ENCODE measurements at regions not wholly inside any gene's neighbourhood (a gene's known extent, or its start where the extent isn't known, plus 50 kb on each side); places are given as distances from the start of the nearest gene placed in this dataset.

DNA sequence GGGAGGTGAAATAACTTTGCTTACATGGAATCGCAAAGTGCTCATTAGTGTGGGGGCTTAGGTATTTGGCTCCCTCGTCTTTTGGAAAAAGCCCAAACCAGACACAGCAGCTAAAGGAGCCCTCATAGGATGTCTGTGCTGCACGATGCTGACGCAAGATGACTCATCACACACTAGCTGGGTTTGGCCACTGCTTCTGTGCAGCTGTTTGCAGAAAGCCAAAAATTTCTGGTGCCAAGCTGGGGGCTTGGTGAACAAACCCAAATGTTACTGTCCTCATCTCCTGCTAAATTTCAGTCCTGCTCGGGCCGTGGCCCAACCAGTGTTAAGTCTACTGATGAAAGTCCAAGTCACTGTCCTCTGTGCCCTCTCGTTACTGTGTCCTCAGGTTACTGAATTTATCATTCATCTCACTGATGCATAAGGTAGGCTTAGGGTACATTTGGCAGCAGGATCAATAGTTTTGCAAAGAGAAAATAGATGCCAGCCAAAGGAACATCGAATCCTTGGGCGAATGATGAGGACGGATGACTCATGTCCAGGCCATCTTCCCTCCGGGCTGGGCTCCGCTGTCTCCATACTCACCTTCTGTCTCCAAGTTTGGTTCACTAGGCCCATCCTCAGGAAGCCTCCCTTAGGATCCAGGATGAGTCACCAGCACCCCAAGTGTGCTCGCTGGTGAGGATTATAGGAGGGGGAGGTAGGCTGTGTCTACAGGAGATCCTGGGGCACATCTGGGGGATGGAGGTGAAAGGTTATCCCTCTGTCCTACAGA, 177.7 kb downstream of the ADSS2 start:
- H3K4me3 Mint-ChIP-seq = no peak overlapping the region
- no peak for DNase-seq
- H3K36me3 Mint-ChIP-seq (ENCODE audit: low read depth) = no peaks in the 10 kb centered on the region
- no peaks in the 10 kb centered on the region for H3K9me3 ChIP-seq (ENCODE audit: control insufficient read depth, low read length, poor library complexity, severe bottlenecking)
- no peak overlapping the region for H3K27ac Mint-ChIP-seq
- peaks cover 10% of the 10 kb centered on the region for H3K27me3 Mint-ChIP-seq
- no peak for ATAC-seq
- peaks cover 8% of the 10 kb centered on the region for H3K4me1 Mint-ChIP-seq

DNA sequence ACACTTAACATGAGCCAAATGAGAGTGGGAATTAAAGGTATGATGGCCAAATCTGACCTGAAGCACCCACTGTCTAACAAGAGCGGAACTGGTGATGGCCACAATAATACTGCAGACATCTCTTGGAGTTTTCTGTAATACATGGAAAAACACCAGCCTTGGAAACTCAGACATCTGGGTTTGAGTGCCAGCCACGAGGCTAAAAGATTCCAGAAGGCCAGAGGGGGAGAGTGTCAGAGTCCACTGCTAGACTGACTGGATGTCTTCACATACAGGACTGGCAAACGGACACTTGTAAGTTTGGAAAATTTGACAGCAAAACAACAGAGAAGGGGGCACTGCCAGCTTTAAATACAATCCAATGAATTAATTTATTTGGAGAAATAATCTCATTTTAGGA, 175.1 kb downstream of the ADSS2 start:
- Mint-ChIP-seq H3K36me3 (ENCODE audit: low read depth) (no peaks in the 10 kb centered on the region), H3K4me3 (no peak overlapping the region), H3K27me3 (peaks cover 12% of the 10 kb centered on the region), H3K4me1 (peaks cover 10% of the 10 kb centered on the region), H3K27ac (no peak overlapping the region)
- DNase-seq = no peak
- ATAC-seq = no peak
- H3K9me3 ChIP-seq (ENCODE audit: control insufficient read depth, low read length, poor library complexity, severe bottlenecking) = no peaks in the 10 kb centered on the region

DNA sequence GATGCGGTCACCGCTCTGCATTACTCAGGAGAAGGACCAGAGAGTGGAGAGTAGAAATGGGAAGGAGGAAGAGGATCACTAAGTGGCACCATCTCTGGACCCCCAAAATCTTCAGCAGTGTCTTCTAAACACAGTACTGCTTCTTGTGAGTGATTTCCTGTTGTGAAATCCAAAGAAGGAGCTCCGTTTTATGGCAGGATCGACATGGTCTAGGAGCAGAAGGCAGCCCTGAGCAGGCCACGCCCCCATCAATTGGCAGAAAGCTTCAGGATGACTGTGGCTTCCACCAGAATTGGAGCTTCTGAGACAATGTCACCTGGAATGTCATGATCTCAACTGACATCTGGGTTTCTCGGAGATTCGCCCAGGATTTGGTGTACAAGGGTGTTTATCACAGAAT, 171.5 kb downstream of the ADSS2 start:
- no peaks in the 10 kb centered on the region for H3K36me3 Mint-ChIP-seq (ENCODE audit: low read depth)
- DNase-seq (no peak), ATAC-seq (no peak)
- H3K4me1 Mint-ChIP-seq = peaks cover 7% of the 10 kb centered on the region
- H3K27me3 Mint-ChIP-seq = peaks cover 25% of the 10 kb centered on the region
- no peak overlapping the region for H3K4me3 Mint-ChIP-seq
- no peaks in the 10 kb centered on the region for H3K9me3 ChIP-seq (ENCODE audit: control insufficient read depth, low read length, poor library complexity, severe bottlenecking)
- H3K27ac Mint-ChIP-seq = no peak overlapping the region

DNA sequence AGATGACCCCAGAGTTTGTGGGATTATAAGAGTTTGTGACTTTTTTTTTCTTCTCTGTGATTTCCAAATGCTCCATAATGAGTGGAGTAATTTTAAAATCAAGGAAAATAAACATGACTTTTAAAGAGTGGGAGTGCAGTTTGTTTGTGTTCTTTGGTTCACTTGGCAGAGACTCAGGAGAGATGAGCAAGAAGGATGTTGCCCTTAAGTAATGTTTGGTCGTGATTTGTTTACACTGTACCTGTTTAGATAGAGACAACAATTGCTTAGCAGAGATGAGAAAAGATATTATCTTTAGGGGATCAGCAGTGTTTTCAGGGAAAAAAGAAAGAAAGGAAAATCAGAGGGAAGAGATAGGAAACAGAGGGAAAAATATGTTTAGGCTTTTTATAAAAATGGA, 170.8 kb downstream of the ADSS2 start:
- Mint-ChIP-seq H3K27ac (no peak overlapping the region), H3K27me3 (peaks cover 29% of the 10 kb centered on the region), H3K36me3 (ENCODE audit: low read depth) (no peaks in the 10 kb centered on the region), H3K4me1 (peaks cover 7% of the 10 kb centered on the region), H3K4me3 (no peak overlapping the region)
- no peaks in the 10 kb centered on the region for H3K9me3 ChIP-seq (ENCODE audit: control insufficient read depth, low read length, poor library complexity, severe bottlenecking)
- ATAC-seq (no peak), DNase-seq (no peak)

DNA sequence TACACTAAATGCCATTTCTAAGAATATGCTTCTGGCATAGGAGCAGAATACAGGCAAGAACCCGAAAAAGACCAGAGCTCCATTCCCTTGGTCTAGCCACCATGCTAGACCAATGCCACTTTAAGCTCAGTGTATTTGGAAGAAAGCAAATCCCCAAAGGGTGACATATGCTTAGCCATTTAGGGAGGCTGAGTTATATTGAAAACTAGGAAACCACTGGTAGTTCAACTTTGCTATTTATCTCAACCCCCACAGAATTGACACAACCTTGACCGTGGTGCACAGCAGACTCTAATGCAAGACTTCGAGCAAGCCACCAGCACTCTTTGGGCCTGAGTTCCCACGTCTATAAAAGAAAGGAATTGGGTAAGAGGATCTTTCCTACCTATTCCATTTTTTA, 167.9 kb downstream of the ADSS2 start:
- DNase-seq (no peak), ATAC-seq (no peak)
- H3K9me3 ChIP-seq (ENCODE audit: control insufficient read depth, low read length, poor library complexity, severe bottlenecking) = peaks cover 4% of the 10 kb centered on the region
- H3K4me1 Mint-ChIP-seq = peaks cover 2% of the 10 kb centered on the region
- H3K27ac Mint-ChIP-seq = no peak overlapping the region
- H3K36me3 Mint-ChIP-seq (ENCODE audit: low read depth) = no peaks in the 10 kb centered on the region
- no peak overlapping the region for H3K4me3 Mint-ChIP-seq
- peaks cover 26% of the 10 kb centered on the region for H3K27me3 Mint-ChIP-seq

DNA sequence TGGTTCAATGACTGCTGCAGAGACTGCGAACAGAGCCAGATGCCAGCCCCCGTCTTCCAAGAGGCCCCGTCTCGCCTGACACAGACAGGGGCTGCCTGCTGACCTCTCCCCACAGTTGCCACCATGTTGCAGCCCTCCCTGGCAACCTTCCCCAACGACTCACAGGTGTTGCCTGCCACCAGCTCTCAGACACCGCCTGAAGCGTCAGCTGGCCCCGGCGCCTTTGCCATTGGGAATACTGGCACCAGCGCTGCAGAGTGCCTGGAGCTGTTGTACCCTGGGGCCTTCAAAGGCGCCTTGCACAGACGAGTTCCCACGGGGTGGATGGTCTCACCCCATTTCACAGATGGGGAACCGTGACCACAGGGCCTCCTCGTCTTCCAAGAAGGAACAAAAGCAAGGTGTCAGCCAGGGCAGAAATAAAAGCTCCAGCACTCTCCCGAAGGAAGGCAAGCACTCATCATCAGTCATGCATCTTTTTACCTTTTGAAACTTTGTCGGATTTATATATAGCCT, 167.0 kb downstream of the ADSS2 start:
- peaks cover 5% of the 10 kb centered on the region for H3K9me3 ChIP-seq (ENCODE audit: control insufficient read depth, low read length, poor library complexity, severe bottlenecking)
- no peak for ATAC-seq
- H3K4me3 Mint-ChIP-seq = no peak overlapping the region
- H3K27me3 Mint-ChIP-seq = peaks cover 22% of the 10 kb centered on the region
- peaks cover 2% of the 10 kb centered on the region for H3K4me1 Mint-ChIP-seq
- DNase-seq = no peak
- no peaks in the 10 kb centered on the region for H3K36me3 Mint-ChIP-seq (ENCODE audit: low read depth)
- H3K27ac Mint-ChIP-seq = no peak overlapping the region

DNA sequence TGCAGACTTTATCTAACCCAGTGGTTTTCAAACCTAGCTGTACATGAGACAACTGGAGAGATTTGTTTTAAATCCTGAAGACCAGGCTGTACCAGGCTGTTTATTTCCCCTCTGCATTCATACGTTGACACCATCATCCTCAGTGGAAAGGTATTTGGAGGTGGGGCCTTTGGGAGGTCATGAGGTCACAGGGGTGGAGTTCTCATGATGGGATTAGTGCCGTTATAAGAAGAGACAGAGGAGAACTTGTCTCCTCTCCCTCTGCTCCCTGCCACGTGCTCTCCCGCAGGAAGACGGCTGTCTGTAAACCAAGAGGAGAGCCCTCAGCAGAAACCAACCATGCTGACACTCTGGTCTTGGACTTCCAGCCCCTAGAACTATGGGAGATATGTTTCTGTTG, 165.4 kb downstream of the ADSS2 start:
- Mint-ChIP-seq H3K36me3 (ENCODE audit: low read depth) (no peaks in the 10 kb centered on the region), H3K27me3 (peaks cover 34% of the 10 kb centered on the region)

DNA sequence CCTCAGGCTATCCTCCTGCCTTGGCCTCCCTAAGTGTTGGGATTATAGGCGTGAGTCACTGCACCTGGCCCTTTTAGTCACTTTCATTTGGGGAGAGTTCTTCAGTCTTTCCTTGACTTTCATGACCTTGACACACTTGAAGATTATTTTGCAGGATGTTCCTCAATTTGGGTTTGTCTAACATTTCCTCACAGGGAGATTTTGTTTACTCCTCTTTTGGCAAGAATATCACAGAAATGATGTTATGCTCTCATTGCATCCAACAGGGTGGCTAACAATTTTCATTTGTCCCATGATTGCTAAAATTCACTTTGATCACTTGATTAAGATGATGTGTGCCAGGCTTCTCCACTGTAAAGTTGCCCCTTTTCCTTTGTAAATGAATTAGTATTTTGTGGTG, 164.0 kb downstream of the ADSS2 start:
- H3K4me1 Mint-ChIP-seq = peaks cover 11% of the 10 kb centered on the region
- H3K27ac Mint-ChIP-seq = no peak overlapping the region
- no peaks in the 10 kb centered on the region for H3K36me3 Mint-ChIP-seq (ENCODE audit: low read depth)
- H3K27me3 Mint-ChIP-seq = peaks cover 42% of the 10 kb centered on the region
- ATAC-seq (no peak), DNase-seq (no peak)
- peaks cover 5% of the 10 kb centered on the region for H3K9me3 ChIP-seq (ENCODE audit: control insufficient read depth, low read length, poor library complexity, severe bottlenecking)
- H3K4me3 Mint-ChIP-seq = no peak overlapping the region

More for the DNA sequence above, 165.4 kb downstream of the ADSS2 start:
- peaks cover 7% of the 10 kb centered on the region for H3K4me1 Mint-ChIP-seq
- no peak for DNase-seq
- ATAC-seq = no peak
- H3K9me3 ChIP-seq (ENCODE audit: control insufficient read depth, low read length, poor library complexity, severe bottlenecking) = peaks cover 5% of the 10 kb centered on the region
- no peak overlapping the region for H3K4me3 Mint-ChIP-seq
- H3K27ac Mint-ChIP-seq = no peak overlapping the region

DNA sequence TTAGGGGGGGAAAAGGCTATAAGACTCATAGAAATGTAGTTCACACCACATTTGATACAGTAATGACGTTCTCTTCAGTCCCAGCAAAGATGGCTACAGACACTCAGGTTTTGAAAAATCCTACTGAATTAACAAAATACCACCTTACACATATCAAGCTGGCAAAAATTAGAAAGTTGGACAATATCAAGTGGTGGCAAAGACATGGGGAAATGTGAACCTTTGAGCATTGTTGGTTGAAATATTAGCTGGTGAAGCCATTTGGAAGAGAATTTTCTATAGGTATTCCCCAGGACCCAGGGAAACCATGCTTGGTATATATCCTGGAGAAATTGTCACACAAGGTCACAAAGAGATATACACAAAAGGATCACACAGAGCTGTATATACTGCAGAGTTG, 163.0 kb downstream of the ADSS2 start:
- no peak for ATAC-seq
- peaks cover 37% of the 10 kb centered on the region for H3K27me3 Mint-ChIP-seq

DNA sequence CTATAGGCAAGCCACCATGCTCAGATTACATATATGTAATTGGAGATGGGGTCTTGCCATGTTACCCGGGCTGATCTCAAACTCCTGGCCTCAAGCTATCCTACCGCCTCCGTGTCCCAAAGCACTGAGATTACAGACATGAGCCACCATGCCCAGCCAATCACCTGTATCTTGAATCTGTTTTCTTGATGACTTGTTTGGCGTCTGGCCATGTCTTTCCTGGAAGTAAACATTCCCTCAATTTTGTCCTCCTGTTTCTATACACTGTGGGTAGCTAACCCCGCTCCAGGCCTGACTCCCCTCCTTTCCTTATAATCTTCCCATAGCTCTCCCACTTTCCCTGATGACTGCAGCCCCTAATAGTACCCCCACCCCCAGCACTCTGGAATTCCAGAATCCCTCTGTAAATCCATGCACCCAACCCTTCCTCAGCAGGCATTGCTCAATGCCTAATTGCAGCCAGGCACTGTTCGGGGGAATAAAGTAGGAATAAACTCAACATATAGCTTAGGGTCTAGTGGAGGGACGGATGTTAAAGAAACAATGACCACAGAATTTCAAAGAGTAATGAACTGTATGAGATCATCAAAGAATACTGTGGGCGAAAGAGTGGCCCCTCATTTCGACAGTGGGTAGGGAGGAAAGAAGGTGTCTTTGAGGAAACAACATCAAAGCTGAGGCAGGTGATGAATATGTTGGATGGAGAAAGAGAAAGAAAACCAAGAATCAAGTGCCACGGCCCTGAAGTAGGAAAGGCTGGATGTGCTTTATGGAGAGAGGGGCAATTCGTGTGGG, 161.5 kb downstream of the ADSS2 start:
- H3K4me3 Mint-ChIP-seq = no peak overlapping the region
- peaks cover 11% of the 10 kb centered on the region for H3K4me1 Mint-ChIP-seq
- H3K27ac Mint-ChIP-seq = no peak overlapping the region

More for the DNA sequence above, 163.0 kb downstream of the ADSS2 start:
- Mint-ChIP-seq H3K4me1 (peaks cover 11% of the 10 kb centered on the region), H3K36me3 (ENCODE audit: low read depth) (no peaks in the 10 kb centered on the region), H3K27ac (no peak overlapping the region), H3K4me3 (no peak overlapping the region)
- peaks cover 5% of the 10 kb centered on the region for H3K9me3 ChIP-seq (ENCODE audit: control insufficient read depth, low read length, poor library complexity, severe bottlenecking)
- no peak for DNase-seq

DNA sequence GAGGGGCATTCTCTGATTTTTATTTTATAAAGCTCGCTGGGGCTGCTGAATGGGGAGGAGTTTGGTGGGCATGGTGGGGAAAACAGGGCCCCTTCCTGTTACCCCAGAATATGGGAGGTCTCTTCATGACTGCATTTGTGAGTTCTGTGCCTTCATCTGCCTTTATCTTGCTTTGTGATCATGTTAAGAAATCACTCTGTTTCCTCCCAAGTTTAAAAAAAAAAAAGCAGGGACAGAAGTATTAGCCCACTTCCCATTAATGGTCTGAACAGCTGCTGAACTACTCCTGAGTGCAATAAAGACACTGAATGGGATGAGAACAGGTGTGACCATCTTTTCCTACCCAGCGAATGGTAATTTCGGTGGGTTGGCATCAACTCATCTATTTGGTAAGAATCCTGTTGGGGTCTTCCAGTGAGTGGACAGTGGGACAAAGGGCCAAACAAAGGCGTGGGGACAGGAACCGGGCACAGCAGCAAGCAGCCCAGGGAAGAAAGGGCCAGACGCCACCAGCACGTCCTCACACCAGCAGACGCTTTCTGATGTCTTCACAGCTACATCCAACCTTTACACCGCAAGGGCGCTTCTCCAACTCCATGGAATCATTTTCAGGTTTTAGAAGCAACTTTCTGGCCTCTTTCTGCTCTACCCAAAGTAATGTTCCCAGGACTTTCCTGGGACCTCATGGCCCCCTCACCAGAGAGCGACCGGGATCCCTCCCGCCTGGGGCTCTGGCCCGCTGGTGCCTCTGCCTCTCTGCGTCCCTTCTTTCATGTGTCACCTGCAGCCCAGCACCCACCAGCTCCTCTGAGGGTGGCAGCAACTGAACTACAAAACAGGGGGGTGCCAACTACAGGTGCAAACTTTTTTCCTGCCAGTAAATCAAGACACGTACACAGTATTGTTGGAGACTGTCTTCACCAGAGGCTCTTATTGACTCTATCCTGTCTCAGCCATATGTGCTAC, 160.2 kb downstream of the ADSS2 start:
- H3K36me3 Mint-ChIP-seq (ENCODE audit: low read depth) = no peaks in the 10 kb centered on the region
- peaks cover 11% of the 10 kb centered on the region for H3K4me1 Mint-ChIP-seq
- no peak overlapping the region for H3K27ac Mint-ChIP-seq
- H3K9me3 ChIP-seq (ENCODE audit: control insufficient read depth, low read length, poor library complexity, severe bottlenecking) = peaks cover 5% of the 10 kb centered on the region
- peaks cover 25% of the 10 kb centered on the region for H3K27me3 Mint-ChIP-seq
- DNase-seq (no peak), ATAC-seq (no peak)
- H3K4me3 Mint-ChIP-seq = no peak overlapping the region

More for the DNA sequence above, 161.5 kb downstream of the ADSS2 start:
- no peak for ATAC-seq
- Mint-ChIP-seq H3K27me3 (peaks cover 29% of the 10 kb centered on the region), H3K36me3 (ENCODE audit: low read depth) (no peaks in the 10 kb centered on the region)
- H3K9me3 ChIP-seq (ENCODE audit: control insufficient read depth, low read length, poor library complexity, severe bottlenecking) = peaks cover 5% of the 10 kb centered on the region
- no peak for DNase-seq

DNA sequence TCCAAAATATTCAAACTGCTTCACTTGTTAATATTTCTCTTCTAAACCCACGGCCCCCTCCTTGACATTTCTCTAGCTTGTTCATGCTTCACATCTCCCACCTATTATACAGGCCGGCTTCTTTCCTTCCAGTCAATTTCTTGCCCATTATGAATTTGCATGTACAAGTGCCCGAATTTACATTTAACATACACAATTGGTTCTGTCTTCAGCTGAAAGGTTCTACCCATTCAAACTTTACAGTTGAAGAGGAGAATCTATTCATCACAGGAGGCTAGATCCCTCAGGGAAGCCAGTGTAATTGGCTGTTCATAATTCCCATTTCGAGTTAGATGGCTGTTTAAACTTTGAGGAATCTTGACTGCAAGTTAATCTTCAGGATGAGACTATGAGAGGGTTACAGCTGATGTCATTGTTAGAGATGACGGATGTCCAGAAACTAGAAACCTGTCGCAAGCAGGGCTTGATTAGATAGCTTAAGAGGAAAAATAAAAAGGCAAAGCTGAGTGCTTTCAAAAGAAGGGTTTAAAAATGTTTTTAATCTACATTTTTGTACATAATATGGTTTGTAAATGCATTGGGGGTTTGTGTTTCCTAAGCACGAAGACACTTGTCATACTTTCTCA, 157.0 kb downstream of the ADSS2 start:
- Mint-ChIP-seq H3K4me1 (peaks cover 15% of the 10 kb centered on the region), H3K4me3 (no peak overlapping the region), H3K27me3 (peaks cover 20% of the 10 kb centered on the region), H3K36me3 (ENCODE audit: low read depth) (no peaks in the 10 kb centered on the region), H3K27ac (no peak overlapping the region)
- no peak for DNase-seq
- no peaks in the 10 kb centered on the region for H3K9me3 ChIP-seq (ENCODE audit: control insufficient read depth, low read length, poor library complexity, severe bottlenecking)
- ATAC-seq = no peak
